ENCODE measurements at regions not wholly inside any gene's neighbourhood (a gene's known extent, or its start where the extent isn't known, plus 50 kb on each side); places are given as distances from the start of the nearest gene placed in this dataset.
A peak's percentile ranks its signal among the peaks of the same experiment; 100 is the strongest.

DNA sequence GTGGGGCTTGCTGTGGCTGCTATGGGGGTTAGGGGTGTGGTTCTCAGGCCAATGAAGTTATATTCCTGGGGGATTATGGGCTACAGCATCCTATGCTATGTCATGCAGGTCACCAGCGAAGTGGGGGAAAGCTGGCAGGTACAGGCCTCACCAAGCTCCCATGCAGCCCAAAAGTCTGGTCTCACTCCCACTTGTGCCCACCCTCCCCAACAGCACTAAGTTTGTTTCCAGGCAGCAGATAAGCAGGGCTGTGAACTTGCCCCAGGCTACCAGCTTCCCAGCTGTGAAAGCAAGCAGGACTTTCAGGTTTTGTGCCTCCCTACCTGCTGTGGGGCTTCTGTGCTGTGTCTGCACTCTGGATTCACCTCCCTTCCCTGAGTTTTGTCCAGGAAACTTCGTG is 469.7 kb downstream of the CPS1 start:
- Histone ChIP-seq H3K27ac (no peak overlapping the region), H3K4me1 (no peaks in the 10 kb centered on the region), H3K4me3 (no peak overlapping the region), H3K9me3 (peaks cover 0 to 36% (median 3%) of the 10 kb centered on the region in 4 donors), H3K27me3 (no peaks in the 10 kb centered on the region), H3K36me3 (no peaks in the 10 kb centered on the region)
- WGBS, 2 donors, result 57 to 68% methylated on average over 2 of the region's 2 CpGs
- DNase-seq (ENCODE audit: low spot score in 2 of 2), result no peak
- TF ChIP-seq POLR2A (IDR thresholded peaks at IDR 0.05) (no peak), CTCF (IDR thresholded peaks at IDR 0.05) (no peak)

DNA sequence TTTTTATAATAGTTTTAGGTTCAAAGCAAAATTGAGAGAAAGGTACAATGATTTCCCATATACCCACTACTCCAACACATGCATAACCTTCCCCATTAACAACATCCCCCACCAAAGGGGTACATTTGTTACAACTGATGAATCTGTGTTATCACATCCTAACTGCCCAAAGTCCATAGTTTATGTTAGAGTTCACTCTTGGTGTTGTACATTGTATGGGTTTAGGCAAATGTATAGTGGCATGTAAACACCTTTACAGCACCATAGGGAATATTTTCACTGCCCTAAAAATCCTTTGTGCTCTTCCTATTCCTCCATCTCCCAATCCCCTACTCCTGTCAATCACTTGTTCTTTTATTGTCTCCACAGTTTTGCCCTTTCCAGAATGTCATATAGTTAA is 471.6 kb downstream of the CPS1 start:
- TF ChIP-seq CTCF (IDR thresholded peaks at IDR 0.05) (no peak), EP300 (IDR thresholded peaks at IDR 0.05) (no peak), POLR2A (IDR thresholded peaks at IDR 0.05) (no peak)
- Histone ChIP-seq H3K9me3 (peaks cover 0 to 32% (median 3%) of the 10 kb centered on the region in 4 donors), H3K27me3 (no peaks in the 10 kb centered on the region), H3K4me1 (no peaks in the 10 kb centered on the region), H3K4me3 (no peak overlapping the region), H3K36me3 (no peaks in the 10 kb centered on the region), H3K27ac (no peak overlapping the region)
- no peak for DNase-seq (ENCODE audit: low spot score in 2 of 2)

- DNase-seq (ENCODE audit: low spot score in 2 of 2), result no peak
- TF ChIP-seq EP300 (IDR thresholded peaks at IDR 0.05), result no peak
- peak in 4 of 5 experiments; percentile 13 to 25 (median 19) for TF ChIP-seq CTCF (IDR thresholded peaks at IDR 0.05)
- H3K9me3 ChIP-seq, result no peaks in the 10 kb centered on the region
- H3K27ac ChIP-seq, result no peak overlapping the region
- H3K27me3 ChIP-seq, result no peaks in the 10 kb centered on the region
- H3K4me3 ChIP-seq, result no peak overlapping the region
- WGBS, 2 donors, result 58 to 82% methylated on average over 2 of the region's 2 CpGs
- no peaks in the 10 kb centered on the region for H3K36me3 ChIP-seq
- no peaks in the 10 kb centered on the region for H3K4me1 ChIP-seq
Observed at GRCh38 chr2:211033765-211034164, 477.4 kb downstream of the CPS1 start.

GRCh38 chr2:211035548-211036185 is 479.3 kb downstream of the CPS1 start:
- no peaks in the 10 kb centered on the region for H3K36me3 ChIP-seq
- H3K27me3 ChIP-seq, result no peaks in the 10 kb centered on the region
- H3K27ac ChIP-seq, result no peak overlapping the region
- TF ChIP-seq CTCF (IDR thresholded peaks at IDR 0.05) (peak; percentile 23 to 45 (median 28)), POLR2A (IDR thresholded peaks at IDR 0.05) (no peak)
- no peak overlapping the region for H3K4me3 ChIP-seq
- H3K4me1 ChIP-seq, result no peaks in the 10 kb centered on the region
- WGBS, 2 donors, result 69 to 70% methylated on average over 4 of the region's 4 CpGs
- no peaks in the 10 kb centered on the region for H3K9me3 ChIP-seq
- peak in 1 of 2 donors; percentile 24 for DNase-seq (ENCODE audit: low spot score in 2 of 2)

DNA sequence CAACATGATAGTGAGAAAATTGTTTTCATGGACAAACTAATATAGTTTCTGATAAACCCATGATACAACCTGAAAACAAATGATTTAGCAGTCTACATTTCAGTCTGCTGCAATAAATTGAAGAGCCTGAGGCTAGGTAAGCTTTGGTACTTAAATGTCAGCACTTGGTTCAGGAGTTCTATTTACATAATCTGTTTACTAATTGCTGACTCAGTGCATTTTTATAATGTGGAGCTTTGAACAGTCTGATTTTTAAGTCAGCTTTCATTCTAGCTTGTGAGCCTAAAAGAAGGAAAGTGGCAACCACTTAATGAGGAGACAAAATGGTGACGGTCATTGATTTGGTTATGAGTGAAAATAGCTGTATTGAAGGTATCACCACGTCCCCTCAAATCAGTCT is 488.6 kb downstream of the CPS1 start:
- 90 to 93% methylated on average over 2 of the region's 2 CpGs for WGBS, 2 donors
- Histone ChIP-seq H3K9me3 (no peaks in the 10 kb centered on the region), H3K27ac (no peak overlapping the region), H3K4me1 (no peaks in the 10 kb centered on the region), H3K4me3 (no peak overlapping the region), H3K36me3 (no peaks in the 10 kb centered on the region), H3K27me3 (no peaks in the 10 kb centered on the region)
- TF ChIP-seq CTCF (IDR thresholded peaks at IDR 0.05), result no peak
- no peak for TF ChIP-seq POLR2A (IDR thresholded peaks at IDR 0.05)
- TF ChIP-seq EP300 (IDR thresholded peaks at IDR 0.05), result no peak
- no peak for DNase-seq (ENCODE audit: low spot score in 2 of 2)
